Esophagus squamous epithelium (tissue), 4 donors: ENCODE measurements at regions not wholly inside any gene's neighbourhood (a gene's known extent, or its start where the extent isn't known, plus 50 kb on each side); places are given as distances from the start of the nearest gene placed in this dataset.

Source experiments
- CTCF ChIP-seq, 6 experiments: fragments of 450-650 bp in 4 of 6; fragments of 200-600 bp in 2 of 6; sonication (generic) in 2 of 6; IDR thresholded peaks; one replicate each; pipeline ENCODE4 v1.5.1; 2016 to 2019; ENCODE audit warnings: antibody characterized with exemption in 6 of 6, mild to moderate bottlenecking in 4 of 6, moderate library complexity in 4 of 6
- POLR2A ChIP-seq, 4 donors: fragments of 450-650 bp; IDR thresholded peaks; one replicate each; pipeline ENCODE4 v1.6.1; 2017; ENCODE audit warnings: antibody characterized with exemption in 4 of 4, mild to moderate bottlenecking in 4 of 4, moderate library complexity in 3 of 4

GRCh38 chr18:28635530-28635929, 458.6 kb upstream of the CDH2 start:
- TF ChIP-seq POLR2A (IDR thresholded peaks at IDR 0.05) (no peak), CTCF (IDR thresholded peaks at IDR 0.05) (no peak)
